ENCODE measurements at regions not wholly inside any gene's neighbourhood (a gene's known extent, or its start where the extent isn't known, plus 50 kb on each side); places are given as distances from the start of the nearest gene placed in this dataset.
"Not testable (repeated sequence)": the region's sequence is repeated elsewhere in the genome, so short reads cannot be mapped to it uniquely, and the experiment has no call there.

DNA sequence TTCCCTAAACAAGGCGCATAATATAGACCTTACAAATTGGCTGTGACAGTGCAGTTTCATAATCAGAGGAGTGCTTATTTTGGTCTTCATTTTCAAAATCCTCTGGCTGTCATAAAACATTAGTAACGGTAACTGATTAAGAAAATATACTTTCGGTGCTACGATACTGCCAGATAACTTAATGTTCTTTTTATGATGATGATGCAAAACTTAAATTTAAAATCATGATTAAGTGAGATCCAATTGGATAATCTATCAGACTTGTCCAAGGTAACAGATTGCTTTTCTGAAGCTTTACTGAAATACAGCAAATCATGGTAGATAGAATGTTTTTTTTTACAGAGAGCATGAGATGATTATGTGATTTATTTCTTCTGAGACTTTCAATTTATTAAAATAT is 364.2 kb upstream of the CNTN3 start:
- DNase-seq (ENCODE audit: low read depth), result no peak

DNA sequence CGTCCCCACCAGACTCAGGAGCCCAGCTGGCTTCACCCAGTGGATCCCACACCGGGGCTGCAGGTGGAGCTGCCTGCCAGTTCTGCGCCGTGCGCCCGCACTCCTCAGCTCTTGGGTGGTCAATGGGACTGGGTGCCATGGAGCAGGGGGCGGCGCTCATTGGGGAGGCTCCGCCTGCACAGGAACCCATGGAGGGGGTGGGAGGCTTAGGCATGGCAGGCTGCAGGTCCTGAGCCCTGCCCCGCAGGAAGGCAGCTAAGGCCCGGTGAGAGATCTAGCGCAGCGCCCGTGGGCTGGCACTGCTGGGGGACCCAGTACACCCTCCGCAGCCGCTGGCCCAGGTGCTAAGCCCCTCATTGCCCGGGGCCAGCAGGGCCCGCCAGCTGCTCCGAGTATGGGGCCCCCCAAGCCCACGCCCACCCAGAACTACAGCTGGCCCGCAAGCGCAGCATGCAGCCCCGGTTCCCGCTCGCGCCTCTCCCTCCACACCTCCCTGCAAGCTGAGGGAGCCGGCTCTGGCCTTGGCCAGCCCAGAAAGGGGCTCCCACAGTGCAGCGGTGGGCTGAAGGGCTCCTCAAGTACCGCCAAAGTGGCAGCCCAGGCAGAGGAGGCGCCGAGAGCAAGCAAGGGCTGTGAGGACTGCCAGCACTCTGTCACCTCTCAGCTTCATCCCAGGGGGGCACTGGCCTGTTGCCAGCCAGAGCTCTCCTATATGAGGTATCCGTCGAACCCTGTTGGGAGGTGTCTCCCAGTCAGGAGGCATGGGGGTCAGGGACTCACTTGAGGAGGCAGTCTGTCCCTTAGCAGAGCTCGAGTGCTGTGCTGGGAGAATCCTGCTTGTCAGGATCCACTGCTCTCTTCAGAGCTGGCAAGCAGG is 370.8 kb upstream of the CNTN3 start:
- DNase-seq (ENCODE audit: low read depth), result not testable (repeated sequence)

DNA sequence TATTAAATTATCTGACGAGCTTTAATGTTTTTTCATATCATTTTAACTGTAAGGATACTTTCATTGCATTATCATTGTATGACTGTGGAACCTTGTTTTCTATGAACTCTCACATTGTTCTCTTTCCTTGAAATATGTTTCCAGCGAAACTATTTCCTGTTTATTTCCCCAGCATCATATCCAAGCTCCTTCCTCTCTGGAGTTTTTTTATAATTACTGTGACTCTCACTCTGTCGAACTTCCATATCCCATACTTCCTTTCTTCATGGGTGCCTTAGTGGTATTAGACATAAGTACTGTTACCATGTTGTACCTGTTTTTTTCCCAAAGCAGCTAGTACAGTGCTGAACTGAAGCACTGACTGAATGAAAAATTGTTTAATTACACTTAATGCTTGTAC is 373.6 kb upstream of the CNTN3 start:
- DNase-seq (ENCODE audit: low read depth), result no peak

DNA sequence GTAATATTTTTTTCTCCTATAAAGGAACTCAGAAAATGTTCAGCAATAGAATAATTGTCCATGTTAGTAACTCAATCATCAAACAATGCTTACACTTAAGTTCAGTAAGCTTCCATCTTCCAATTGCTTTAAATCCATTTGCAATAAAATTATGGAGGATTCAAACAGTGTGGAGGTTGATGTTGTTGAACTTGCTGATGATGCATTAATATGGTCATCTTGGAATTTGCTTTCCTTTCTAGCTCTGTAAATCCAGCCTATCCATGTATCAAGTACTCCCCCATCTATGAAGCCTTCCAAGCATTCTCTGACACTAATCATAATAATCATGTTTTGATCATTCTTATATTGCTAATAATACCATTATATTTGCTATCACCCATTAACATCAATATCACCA is 378.4 kb upstream of the CNTN3 start:
- no peak for DNase-seq (ENCODE audit: low read depth)

DNA sequence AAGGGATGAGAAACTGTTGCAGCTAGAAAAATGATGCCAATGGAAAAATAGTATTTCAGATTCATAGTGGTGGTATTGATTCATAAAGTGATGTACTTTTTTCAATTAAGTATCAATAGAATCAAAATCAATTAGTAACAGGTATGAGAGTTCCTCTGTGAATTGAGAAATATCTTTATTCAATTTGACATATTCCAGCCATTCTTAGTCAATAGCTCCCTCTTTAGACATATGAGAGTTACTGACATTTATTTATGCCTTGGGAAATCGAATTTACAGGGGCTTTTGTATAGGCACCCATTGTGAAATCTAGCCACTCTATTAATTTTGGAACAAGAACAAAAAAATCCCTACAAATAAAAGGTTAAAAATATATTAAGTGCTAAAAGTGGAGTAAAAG is 386.9 kb upstream of the CNTN3 start:
- no peak for DNase-seq (ENCODE audit: low read depth)

DNA sequence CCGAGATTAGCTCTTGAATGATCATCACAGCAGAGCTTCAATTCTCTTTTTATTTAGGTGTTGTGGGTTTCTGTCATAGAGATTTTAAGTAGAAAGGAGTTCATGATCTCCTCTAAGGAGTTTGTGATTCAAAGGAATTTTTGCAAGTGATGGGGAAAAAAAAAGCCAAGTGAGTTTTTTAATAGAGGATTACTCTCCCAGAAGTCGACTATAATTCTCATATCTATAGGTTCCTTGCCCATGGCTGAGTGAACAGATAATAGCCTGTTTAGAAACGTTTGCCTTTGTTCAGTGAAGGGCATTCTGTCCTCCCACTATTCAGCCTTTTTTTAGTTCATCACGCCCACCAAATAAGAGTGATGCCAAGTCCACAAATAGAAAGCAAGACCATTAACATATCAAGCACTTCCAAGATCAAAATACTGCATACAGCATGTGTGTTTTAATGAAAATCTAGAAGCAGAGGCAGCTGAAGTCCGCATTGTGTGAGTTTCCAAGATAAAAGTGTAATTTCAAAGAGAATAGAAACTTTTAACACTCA is 398.4 kb upstream of the CNTN3 start:
- no peak for DNase-seq (ENCODE audit: low read depth)

DNA sequence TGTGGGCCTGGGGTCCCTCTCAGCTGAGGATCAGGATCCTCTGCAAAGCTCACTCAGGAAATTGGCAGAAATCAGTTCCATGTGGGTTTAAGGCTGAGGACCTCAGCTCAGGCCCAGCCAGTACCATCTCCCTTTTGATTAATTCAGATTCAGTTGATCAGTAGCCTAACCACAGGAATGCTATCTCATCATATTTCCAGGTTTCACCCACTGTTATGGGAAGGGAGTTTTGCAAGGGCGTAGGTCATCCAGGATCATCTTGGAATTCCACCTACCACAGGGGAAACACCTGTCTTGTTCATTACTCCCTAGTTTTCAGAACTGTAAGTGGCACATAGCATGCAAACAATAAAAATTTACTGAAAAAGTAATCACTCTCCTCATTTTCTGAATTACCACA is 399.5 kb upstream of the CNTN3 start:
- DNase-seq (ENCODE audit: low read depth), result no peak

DNA sequence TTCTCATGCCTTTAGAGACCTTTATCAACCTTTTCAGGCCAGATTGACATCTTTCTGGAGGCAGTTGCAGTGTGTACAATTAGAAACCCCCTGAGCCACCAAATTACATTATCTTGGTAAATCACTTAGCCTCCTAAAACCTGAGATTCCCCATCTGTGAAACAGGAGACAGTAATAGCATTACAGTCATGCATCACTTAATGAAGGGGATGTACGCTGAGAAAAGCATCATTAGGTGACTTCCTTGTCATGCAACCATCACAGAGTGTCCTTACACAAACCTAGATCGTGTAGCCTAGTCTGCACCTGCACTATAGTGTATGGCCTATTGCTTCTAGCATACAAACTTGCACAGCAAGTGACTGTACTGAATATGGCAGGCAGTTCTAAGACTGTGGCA is 400.8 kb upstream of the CNTN3 start:
- DNase-seq (ENCODE audit: low read depth), result no peak

DNA sequence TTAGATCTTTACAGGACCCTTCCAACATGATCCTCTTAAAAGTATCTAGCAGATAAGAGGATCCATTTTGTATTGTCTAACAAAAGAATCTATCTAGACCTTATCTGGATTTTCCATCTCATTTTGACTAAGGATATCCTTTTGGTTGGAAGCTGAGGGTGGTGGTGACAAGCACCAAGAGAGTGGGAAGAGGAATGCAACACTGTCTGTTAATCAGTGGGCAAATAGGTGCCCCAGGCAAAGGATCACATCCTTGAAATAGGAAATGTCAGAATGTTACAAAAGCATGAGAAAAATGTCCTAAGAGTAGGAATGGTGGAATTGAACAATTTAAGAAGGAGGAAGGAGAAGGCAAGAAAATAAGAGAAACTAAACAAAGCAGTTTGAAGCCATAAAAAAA is 420.7 kb upstream of the CNTN3 start:
- DNase-seq (ENCODE audit: low read depth), result no peak

DNA sequence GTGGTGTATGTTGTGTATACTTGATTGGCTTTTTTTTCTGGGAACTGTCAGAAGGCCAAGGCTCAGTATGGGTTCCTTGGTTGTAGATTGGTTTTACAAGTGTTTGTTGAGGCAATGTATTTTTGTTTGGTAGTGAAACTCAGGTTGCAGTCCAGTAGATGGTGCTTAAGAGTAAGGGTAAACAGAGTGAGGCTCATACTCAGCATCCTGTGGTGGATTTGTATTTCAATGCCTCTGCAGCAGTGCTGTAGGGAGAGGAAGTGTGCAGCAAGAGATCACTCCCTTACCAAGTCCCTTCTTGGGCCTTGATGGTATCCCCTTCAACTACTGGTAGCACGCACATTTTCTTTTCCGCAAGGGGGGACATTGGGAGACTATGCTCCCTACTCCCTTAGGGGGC is 428.5 kb upstream of the CNTN3 start:
- DNase-seq (ENCODE audit: low read depth), result no peak

DNA sequence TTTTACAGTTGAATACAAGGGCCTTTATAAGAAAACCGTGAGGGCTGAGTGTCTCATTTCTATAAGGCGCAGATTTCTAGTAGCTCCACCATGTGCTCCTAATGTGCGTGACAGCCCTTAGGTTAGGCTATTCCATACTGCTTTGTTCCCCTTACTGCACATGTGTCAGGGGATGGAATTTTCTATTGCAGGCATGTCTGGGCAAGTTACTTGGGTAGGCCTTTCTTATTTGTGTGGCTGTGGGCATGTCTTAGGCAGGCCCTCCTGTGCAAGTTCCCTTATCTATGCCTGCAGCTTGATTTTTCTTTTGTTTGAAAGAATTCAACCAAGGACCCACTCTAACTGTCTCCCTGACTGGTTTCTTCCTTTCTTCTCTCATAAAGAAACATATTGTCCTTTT is 434.2 kb upstream of the CNTN3 start:
- no peak for DNase-seq (ENCODE audit: low read depth)

DNA sequence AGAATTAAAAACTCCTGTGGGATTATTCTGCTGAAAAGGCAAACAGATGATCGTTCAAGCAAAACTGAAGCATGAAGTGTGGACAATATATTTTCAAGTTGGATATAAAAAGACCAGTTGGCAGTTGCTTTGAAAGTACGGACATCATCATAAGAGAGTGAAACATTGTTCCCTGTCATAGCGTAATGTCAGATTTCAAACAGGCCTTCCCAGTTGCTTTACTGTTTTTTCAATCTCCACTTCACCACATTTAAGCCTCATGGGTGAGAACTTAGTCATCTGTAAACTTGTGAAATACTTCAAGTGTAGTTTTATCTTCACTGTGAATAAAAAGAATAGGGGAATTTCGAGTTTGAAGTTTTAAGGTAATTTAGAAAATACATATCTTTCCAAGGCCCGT is 435.1 kb upstream of the CNTN3 start:
- DNase-seq (ENCODE audit: low read depth), result no peak

DNA sequence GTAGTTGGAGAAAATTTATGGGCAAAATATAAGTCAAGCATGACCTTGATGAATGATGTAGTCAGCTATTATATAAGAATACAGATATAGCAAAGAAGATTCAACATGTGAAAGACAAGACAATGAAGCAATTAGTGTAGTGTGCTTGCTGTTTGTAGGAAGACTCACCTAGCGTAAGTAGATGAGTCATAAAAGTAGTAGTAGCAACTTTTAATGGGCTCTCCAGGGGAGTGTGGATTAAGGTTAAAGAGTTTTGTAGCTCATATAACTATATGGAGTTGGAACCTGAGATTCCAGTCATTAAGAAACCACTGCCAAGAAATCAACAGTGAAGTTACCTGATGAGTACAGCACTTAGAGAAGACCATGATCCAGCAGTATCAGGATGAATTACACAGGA is 444.7 kb upstream of the CNTN3 start:
- no peak for DNase-seq (ENCODE audit: low read depth)

DNA sequence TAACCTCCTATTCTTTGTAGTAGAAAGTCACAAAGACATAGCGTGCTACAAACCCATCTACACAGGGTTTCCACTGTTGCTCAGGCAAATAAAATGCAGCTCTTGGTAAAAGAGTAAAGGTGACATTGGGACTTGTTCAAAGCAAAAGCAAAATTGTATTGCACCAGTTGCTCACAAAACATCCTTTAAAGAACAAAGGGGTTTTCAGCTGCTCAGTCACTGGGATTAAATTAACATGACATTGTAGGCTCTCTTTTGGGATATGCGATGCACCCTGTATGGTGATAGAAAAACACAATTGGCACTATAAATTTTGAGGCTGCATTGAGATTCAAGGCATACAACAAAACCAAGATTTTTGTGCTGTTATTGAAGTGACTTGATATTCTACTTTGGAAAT is 447.3 kb upstream of the CNTN3 start:
- DNase-seq (ENCODE audit: low read depth), result no peak

DNA sequence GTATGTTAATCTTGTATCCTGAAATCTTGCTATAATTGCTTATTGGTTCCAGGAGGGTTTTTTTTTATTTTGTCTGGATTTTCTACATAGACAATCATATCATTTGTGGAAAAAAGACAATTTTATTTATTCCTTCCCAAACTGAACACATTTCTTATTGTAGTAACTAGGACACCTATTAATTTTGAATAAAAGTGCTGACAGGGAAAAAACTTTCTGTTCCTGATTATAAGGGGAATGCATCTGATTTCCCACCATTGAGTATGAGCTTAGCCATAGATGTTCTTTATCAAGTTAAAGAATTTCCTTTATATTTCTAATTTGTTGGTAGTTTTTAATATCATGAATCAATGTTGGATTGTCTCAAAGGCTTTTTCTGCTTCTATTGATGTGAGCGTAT is 460.7 kb upstream of the CNTN3 start:
- DNase-seq (ENCODE audit: low read depth), result no peak

DNA sequence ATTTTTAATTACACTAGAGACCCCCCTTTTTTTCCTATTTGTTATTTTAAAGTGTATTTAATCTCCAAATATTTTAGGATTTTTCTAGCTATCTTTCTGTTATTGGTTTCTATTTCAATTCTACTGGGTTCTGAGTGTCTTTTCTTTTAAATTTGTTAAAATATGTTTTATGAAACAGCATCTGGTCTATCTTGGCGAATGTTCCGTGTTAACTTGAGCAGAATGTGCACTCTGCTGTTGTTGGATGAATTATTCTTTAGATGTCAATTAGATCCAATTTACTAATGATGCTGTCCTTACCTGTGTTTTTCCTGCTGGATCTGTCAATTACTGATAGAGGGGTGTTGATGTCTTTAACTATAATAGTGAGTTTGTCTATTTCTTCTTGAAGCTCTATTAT is 462.0 kb upstream of the CNTN3 start:
- no peak for DNase-seq (ENCODE audit: low read depth)

DNA sequence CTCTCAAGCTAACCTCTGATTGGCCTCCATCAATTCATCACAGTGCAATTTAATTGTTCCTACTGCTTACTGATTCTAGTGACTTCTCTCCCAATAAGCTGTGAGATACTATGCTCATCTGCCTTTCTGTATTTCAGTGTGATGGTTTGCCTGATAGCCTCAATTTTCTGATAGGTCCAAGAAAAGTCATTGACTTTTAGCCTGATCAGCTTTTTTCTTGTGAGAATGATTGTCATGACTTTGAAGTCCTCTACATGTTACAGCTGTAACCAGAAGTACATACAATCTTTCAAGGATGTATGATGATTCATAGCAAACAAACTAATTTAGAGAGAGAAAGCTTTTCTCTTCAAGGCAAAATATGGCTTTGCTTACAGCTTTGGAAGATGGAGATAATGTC is 463.8 kb upstream of the CNTN3 start:
- no peak for DNase-seq (ENCODE audit: low read depth)

DNA sequence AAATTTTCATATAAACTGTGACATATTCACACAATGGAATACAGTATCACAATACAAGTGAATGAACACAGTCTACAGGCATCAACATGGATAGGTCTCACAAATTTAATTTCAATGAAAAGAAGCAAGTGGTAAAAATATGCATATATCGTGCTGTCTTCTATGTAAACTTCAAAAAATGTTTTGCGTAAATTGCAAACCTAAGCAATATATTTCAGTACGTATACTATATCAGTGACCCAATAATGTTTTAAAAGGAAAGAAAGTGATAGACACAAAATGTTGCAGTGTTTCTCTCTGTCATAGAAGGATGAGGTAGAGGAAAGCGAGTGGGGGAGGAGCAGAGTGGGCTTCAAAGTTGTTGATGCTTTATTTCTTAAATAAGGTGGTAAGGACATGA is 468.4 kb upstream of the CNTN3 start:
- no peak for DNase-seq (ENCODE audit: low read depth)

DNA sequence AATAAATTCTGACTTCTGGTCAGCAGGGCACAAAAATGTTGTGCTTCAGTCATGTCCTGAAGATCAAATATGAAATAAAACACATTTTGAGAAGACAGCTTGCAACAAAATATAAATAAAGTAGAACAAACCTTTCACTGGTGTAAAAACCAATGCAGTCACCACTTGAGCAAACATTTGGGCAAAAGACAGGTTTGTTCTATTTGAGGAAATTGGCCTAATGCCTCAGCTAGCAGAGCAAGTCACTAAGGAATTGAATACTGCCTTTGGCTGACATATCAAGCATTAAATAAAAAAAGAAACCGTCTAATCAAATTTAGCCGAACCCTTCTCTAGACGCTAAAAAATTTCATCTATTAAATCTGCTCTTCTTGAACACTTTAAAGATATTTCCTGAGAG is 475.4 kb upstream of the CNTN3 start:
- no peak for DNase-seq (ENCODE audit: low read depth)

DNA sequence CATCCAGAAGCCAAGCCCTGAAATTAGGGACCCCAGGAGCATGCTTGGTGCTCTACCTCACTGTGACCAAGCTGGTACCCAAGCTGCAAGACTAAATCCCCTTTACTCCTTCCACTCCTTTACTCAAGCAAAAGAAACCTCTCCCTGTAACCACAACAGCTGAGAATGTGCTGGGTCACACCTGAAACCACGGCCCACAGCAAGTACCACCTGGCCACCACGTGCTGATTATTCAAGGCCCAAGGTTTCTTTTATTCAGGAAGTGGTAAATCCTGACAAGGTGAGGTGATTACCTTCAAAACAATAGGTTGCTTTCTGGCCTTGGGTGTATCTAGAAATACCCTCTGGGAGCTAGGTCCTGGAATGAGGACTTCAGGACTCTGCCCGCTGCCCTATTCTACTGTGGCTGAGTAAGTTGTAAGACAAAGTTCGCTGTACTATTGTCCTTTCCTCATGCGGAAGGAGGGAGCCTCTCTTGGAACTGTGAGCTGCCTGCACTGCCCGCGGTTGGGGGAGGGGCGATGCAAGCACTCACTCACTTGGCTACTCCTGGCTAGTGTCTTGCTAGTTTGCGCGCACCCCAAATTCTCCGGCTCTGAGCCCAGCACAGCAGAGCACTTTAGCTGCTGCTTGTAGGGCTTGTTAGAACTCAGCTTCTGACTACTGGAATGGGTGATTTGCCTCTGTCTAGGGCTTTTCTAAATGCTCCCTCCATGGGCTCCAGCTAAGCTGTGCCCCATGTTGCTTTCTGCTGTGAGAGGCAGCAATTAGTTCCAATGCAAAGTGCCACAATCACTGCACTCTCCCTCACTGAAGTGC is 487.1 kb upstream of the CNTN3 start:
- DNase-seq (ENCODE audit: low read depth), result no peak

DNA sequence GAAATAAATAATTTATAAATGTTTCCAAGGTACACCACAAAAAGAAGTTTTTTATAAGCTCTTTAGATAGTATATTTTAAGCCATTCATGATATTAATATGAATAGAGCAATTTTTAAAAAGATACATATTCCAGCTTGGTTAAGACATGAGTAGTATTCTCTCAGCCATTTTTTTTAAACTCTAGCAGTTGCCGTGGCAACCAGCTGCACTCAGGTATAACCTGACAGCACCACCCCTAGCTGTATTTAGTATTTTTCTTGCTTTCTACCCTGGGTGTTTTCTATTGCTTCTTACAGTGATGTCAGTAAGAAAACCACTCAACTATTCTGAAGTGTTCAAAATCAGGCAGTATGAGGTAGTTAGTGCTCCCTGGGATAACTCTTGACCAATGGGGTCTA is 496.3 kb upstream of the CNTN3 start:
- DNase-seq (ENCODE audit: low read depth), result no peak

DNA sequence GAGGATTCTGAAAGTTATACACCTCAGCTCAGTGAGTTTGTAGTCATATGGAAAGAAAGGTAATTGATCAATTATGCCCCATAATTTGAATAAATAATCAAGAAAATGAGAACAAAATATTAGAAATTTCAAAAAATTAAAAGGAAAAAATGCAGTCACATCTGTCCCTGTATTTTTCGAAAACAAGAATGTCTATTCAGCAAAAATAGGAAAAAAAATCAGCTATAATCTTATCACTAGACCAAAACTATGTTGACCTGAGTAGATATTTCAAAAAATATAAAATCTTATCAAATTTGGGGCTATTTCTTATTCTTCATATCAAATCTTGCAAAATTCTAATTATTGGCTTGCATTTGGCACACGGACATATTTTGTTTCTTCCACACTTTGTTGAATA is 501.2 kb upstream of the CNTN3 start:
- no peak for DNase-seq (ENCODE audit: low read depth)

DNA sequence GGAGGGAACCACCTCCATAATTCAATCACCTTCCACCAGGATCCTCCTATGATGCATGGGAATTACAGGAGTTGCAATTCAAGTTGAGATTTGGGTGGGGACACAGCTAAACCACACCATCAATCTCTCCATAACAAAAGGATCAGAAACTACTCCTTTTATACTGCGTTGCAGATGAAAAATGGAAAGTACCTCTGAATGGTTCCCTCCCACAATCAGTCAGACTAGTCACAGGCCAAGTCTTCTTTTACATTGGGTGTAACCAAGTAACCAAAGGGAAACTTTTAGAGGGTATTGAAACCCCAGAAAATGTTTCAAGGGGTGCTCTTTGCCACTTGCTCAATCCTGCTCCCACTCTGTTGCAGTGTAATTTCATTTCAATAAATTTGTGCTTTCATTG is 504.3 kb upstream of the CNTN3 start:
- no peak for DNase-seq (ENCODE audit: low read depth)
